22Rv1 (cell line): ENCODE measurements at regions not wholly inside any gene's neighbourhood (a gene's known extent, or its start where the extent isn't known, plus 50 kb on each side); places are given as distances from the start of the nearest gene placed in this dataset.

Source experiments
- ZFX ChIP-seq: fragments of 450-650 bp; IDR thresholded peaks from 2 replicates; pipeline ENCODE4 v1.6.1; 2017; ENCODE audit warnings: antibody characterized with exemption, borderline replicate concordance
- TF ChIP-seq, protein P1 (sequence below): fragments of 450-650 bp; IDR thresholded peaks from 2 replicates; pipeline ENCODE4 v1.5.1; 2017; ENCODE audit warnings: mild to moderate bottlenecking

DNA sequence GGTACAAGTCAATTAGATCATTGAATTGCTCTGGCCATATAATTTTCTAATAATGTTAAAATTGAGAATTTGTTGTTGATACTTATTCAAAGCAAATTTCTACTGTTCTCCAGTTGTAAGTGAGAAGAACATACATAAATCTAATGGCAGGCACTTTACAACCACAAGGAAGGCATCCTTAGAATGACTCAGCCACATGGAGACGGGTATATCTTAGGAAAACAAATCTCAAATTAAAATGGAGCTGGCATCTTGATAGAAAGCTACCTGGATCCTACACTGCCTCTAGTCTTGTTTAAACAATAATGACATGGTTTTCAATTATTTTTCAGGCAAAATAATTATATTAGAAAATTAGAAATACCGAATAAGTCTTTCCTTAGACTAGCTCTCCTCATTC is 1183.7 kb upstream of the SORCS1 start:
- TF ChIP-seq, protein P1, sequence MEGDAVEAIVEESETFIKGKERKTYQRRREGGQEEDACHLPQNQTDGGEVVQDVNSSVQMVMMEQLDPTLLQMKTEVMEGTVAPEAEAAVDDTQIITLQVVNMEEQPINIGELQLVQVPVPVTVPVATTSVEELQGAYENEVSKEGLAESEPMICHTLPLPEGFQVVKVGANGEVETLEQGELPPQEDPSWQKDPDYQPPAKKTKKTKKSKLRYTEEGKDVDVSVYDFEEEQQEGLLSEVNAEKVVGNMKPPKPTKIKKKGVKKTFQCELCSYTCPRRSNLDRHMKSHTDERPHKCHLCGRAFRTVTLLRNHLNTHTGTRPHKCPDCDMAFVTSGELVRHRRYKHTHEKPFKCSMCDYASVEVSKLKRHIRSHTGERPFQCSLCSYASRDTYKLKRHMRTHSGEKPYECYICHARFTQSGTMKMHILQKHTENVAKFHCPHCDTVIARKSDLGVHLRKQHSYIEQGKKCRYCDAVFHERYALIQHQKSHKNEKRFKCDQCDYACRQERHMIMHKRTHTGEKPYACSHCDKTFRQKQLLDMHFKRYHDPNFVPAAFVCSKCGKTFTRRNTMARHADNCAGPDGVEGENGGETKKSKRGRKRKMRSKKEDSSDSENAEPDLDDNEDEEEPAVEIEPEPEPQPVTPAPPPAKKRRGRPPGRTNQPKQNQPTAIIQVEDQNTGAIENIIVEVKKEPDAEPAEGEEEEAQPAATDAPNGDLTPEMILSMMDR, result no peak
- TF ChIP-seq ZFX, result no peak
